NCI-H1048 (cell line): ENCODE measurements at regions not wholly inside any gene's neighbourhood (a gene's known extent, or its start where the extent isn't known, plus 50 kb on each side); places are given as distances from the start of the nearest gene placed in this dataset.

Source experiments
- DNase-seq: peaks from one replicate; lab custom pipeline; 2025; lab: John Stamatoyannopoulos, UW

DNA sequence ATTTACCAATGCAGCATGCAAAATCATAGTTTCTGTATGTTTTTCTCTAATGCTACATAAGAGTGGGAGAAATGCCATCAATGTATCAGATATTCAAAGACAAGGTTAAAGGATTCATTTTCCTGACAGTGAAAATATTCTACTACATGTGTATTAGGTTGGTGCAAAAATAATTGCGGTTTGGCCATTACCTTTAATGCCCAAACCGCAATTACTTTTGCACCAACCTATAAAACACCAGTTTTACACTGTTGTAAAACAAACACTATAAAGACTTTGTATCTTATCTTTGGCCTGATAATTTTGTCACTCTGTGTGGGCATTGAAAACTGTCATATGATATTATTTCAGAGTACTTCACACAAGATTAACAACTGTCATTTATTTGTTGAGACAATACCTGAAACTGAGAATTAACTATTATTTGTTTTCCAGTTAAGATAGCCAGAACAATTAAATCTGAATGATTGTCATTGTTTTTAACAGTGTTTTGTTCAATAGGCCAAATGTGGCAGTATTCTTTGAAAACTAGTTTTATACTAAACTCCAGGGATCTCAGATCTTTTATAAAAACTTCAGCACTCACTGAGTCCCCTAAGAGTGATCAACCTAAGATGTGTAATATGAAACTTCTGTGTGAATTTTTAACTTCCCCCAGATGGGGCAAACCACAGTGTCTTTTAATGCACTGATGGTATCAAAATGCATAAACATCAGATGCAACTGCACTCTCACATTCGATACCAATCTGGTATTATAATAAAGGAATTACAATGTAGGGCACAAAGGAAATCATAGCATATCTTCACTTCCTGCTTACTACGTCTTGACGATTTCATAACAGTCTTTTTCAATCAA is 53.8 kb upstream of the FBN2 start:
- no peak for DNase-seq

GRCh38 chr5:128596071-128596470 is 58.0 kb upstream of the FBN2 start:
- no peak for DNase-seq

DNA sequence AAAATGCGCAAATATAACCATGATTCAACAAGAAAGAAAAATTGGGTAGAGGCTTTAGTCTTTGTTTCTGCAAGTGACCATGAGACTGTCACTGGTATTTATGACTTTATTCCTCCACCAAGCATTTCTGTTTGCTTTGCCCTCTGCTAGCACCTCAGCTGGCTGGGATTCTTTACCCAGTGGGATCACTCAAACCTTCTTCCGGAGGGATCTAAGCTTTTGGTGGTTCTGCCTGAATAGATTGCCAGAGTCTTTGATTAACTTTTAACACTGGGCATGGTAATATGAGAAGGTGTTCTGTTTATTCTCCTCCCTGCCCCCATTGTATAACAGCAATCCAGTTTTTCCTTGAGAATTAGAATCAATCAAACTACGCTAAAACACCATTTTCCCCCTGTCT is 59.1 kb upstream of the FBN2 start:
- DNase-seq, result no peak

DNA sequence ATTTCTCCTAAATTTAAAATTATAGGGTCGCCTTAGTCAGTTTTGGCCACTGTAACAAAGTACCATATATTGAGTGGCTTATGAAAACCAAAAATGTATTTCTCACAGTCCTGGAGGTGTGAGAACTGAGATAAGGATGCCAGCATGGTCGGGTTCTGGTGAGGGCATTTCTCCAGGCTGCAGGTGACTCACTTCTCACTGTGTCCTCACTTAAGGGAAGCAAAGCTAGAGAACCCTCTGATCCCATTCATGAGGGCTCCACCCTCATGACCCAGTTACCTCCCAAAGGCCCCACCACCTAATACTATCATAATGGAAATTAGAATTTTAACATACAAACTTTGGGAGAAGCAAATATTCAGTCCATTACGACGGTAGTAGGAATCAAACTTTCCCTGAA is 75.1 kb upstream of the FBN2 start:
- DNase-seq, result no peak

- no peak for DNase-seq
Measured at GRCh38 chr5:128613766-128614165, 75.7 kb upstream of the FBN2 start.

DNA sequence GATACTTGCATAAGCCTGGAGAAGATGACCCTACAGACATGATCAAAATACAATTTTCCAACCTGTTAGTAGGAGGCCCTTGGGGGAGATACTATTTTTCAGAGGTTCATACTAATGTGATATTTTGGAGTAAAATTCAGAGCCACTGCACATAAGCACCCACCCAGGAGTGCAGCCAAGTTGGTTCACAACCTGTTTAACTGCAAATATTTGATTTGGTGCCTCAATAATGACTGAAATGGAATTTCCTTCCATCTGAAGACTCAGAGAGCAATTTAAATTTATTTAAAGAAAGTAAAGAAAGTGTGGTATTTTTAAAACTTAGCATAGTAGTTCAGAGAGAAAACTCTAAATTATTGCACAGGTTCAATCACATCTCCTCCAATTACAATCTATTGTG is 77.5 kb upstream of the FBN2 start:
- no peak for DNase-seq

GRCh38 chr5:128626536-128627090 is 88.6 kb upstream of the FBN2 start:
- DNase-seq, result no peak

GRCh38 chr5:128627939-128628338 is 89.9 kb upstream of the FBN2 start:
- DNase-seq, result no peak

GRCh38 chr5:128629157-128629556 is 91.1 kb upstream of the FBN2 start:
- DNase-seq, result no peak

DNA sequence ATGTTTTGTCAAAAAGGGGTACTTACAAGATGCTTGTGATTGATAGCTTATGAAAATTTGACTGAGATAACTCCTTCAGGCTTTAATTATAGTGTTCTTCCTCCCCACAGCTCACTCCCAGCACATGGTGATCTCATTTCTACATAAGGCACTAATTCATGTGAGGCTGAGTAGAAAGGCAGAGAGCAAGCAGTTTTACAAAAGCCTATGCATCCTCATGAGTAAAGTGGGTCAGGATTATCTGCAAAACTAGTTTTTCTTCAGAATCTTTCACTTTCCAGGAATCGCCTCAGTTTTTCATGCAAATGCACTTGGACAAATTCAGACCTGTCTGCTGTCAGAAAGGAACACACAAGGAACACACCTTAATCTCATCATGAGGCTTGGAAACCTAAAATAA is 92.1 kb upstream of the FBN2 start:
- DNase-seq, result no peak

- no peak for DNase-seq
Measured at GRCh38 chr5:128631771-128632170, 93.7 kb upstream of the FBN2 start.

GRCh38 chr5:128632264-128632663 is 94.2 kb upstream of the FBN2 start:
- no peak for DNase-seq

- no peak for DNase-seq
Measured at GRCh38 chr5:128633901-128634300, 95.9 kb upstream of the FBN2 start.

GRCh38 chr5:128635379-128635778 is 97.3 kb upstream of the FBN2 start:
- no peak for DNase-seq

DNA sequence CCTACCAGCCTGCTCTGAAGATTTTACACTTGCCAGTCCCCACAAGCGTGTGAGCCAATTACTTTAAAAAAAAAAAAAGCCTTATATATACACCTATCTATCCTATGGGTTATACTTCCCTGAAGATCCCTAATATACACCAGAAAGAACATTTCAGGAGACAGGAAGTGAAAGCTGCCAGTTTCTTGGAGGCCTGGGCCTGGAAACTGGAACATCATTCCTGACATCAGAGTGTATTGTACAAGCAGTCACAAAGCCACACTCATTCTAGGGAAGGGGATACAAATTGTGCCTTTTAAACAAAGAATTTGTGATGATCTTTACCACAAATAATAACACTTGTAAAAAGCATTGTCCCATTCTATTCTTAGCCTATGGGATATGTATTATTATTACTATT is 98.3 kb upstream of the FBN2 start:
- no peak for DNase-seq

- DNase-seq, result no peak
Measured at GRCh38 chr5:128637031-128637430, 99.0 kb upstream of the FBN2 start.

DNA sequence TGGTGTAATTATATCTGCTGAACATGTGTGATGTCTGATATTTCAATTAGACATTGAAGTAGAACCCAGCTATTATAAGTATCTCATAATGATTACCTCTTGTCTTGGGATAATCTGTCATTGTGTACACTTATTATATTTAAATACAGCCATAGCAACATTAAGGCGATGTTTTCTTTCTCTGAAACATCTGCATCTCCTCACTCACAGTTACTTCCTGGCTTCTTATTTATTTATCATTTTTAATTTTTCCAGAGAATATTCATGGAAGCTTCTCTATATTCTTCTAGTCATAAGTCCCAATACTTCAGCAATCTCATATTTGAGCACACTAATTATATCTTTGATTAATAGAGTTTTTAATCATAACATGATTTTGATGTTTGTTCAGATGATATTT is 103.8 kb upstream of the FBN2 start:
- no peak for DNase-seq

GRCh38 chr5:128644863-128645262 is 106.8 kb upstream of the FBN2 start:
- no peak for DNase-seq

GRCh38 chr5:128645581-128645980 is 107.5 kb upstream of the FBN2 start:
- no peak for DNase-seq

- no peak for DNase-seq
Measured at GRCh38 chr5:128646176-128646575, 108.1 kb upstream of the FBN2 start.

DNA sequence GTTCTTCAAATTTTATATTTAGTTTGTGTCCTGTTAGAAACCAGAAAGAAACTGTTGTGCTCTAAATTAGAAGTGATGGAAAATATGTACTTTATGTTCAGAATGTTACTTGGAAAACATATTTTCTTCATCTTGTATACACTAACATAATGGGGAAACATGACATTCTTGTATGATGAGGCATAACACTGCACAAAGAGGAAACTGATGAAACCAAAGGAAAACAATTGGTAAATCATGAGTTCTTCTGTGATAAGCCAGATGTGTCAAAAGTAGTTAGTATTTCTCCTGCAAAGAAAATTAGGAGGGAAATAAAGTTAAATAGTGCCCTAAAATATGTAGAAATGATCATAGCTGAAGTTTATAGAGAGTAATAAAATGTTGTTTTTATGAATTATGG is 111.1 kb upstream of the FBN2 start:
- no peak for DNase-seq

DNA sequence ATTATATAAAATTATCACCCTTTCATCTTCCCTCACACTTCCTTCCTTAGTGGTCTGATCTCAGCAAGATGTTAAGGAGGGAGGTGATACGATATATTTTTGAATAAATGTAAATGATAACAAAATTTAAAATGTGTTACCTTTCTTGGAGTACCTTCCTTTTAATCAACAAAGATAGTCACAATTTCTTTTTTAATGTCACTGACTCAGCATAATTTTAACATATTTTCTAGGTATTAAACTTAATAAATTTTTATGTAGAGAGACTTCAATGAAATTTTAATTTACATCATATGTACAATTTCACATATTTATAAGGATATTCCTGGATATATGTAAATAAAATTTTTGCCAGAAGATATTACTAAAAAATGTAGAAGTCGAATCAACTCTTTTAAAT is 125.0 kb upstream of the FBN2 start:
- DNase-seq, result no peak

GRCh38 chr5:128665747-128666355 is 127.8 kb upstream of the FBN2 start:
- no peak for DNase-seq

GRCh38 chr5:128667152-128667551 is 129.1 kb upstream of the FBN2 start:
- no peak for DNase-seq
